ENCODE measurements at regions not wholly inside any gene's neighbourhood (a gene's known extent, or its start where the extent isn't known, plus 50 kb on each side); places are given as distances from the start of the nearest gene placed in this dataset.
"Not testable (repeated sequence)": the region's sequence is repeated elsewhere in the genome, so short reads cannot be mapped to it uniquely, and the experiment has no call there.

DNA sequence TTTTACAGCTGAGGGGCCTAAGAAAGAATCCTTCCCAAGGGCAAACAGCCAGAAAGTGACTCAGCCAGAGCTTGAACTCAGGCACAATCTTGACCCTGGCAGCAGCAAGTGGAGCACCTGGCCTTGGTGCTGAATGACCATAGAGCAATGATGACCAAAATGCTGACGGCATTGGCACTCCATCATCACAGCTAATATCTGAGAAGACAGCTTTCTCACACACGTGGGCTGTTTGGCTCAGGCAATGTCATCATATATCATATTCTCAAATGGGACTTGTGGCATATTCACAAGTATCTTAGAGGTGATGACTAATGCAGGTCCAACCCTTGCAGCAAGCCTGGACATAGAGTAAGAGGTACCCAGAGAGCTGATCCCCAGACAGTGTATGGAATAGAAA is 443.9 kb upstream of the MYT1L start:
- H3K27ac ChIP-seq (ENCODE audit: low read depth in 1 of 2, low read length in 2 of 2) = no peak overlapping the region
- DNase-seq (ENCODE audit: low spot score) = no peak
- no peaks in the 10 kb centered on the region for H3K36me3 ChIP-seq (ENCODE audit: control insufficient read depth in 4 of 4, insufficient read depth in 3 of 4, low read depth in 1 of 4, low read length in 3 of 4)
- TF ChIP-seq, protein P1, sequence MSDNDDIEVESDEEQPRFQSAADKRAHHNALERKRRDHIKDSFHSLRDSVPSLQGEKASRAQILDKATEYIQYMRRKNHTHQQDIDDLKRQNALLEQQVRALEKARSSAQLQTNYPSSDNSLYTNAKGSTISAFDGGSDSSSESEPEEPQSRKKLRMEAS (IDR thresholded peaks at IDR 0.05) = no peak
- TF ChIP-seq HNF4A (conservative IDR thresholded peaks at IDR 0.05) (no peak), TAF1 (conservative IDR thresholded peaks at IDR 0.05) (no peak), HNF4G (IDR thresholded peaks at IDR 0.05) (no peak), SP1 (IDR thresholded peaks at IDR 0.05) (no peak), YY1 (IDR thresholded peaks at IDR 0.05) (no peak), FOXA1 (IDR thresholded peaks at IDR 0.05) (no peak), NR2F2 (IDR thresholded peaks at IDR 0.05) (no peak), FOXA2 (IDR thresholded peaks at IDR 0.05) (no peak), RAD21 (IDR thresholded peaks at IDR 0.05) (no peak), EGR1 (IDR thresholded peaks at IDR 0.05; ENCODE audit: low read depth in 2 of 2) (no peak), JUND (IDR thresholded peaks at IDR 0.05) (no peak), GABPA (IDR thresholded peaks at IDR 0.05 in 1 of 2, conservative IDR thresholded peaks at IDR 0.05 in 1 of 2) (no peak), RXRA (IDR thresholded peaks at IDR 0.05) (no peak)
- TF ChIP-seq, protein P2, sequence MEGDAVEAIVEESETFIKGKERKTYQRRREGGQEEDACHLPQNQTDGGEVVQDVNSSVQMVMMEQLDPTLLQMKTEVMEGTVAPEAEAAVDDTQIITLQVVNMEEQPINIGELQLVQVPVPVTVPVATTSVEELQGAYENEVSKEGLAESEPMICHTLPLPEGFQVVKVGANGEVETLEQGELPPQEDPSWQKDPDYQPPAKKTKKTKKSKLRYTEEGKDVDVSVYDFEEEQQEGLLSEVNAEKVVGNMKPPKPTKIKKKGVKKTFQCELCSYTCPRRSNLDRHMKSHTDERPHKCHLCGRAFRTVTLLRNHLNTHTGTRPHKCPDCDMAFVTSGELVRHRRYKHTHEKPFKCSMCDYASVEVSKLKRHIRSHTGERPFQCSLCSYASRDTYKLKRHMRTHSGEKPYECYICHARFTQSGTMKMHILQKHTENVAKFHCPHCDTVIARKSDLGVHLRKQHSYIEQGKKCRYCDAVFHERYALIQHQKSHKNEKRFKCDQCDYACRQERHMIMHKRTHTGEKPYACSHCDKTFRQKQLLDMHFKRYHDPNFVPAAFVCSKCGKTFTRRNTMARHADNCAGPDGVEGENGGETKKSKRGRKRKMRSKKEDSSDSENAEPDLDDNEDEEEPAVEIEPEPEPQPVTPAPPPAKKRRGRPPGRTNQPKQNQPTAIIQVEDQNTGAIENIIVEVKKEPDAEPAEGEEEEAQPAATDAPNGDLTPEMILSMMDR (IDR thresholded peaks at IDR 0.05; ENCODE audit: low read depth, low read length, missing input control) = no peak
- TF ChIP-seq, protein P3, sequence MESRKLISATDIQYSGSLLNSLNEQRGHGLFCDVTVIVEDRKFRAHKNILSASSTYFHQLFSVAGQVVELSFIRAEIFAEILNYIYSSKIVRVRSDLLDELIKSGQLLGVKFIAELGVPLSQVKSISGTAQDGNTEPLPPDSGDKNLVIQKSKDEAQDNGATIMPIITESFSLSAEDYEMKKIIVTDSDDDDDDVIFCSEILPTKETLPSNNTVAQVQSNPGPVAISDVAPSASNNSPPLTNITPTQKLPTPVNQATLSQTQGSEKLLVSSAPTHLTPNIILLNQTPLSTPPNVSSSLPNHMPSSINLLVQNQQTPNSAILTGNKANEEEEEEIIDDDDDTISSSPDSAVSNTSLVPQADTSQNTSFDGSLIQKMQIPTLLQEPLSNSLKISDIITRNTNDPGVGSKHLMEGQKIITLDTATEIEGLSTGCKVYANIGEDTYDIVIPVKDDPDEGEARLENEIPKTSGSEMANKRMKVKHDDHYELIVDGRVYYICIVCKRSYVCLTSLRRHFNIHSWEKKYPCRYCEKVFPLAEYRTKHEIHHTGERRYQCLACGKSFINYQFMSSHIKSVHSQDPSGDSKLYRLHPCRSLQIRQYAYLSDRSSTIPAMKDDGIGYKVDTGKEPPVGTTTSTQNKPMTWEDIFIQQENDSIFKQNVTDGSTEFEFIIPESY (IDR thresholded peaks at IDR 0.05) = no peak
- TF ChIP-seq, protein P4, sequence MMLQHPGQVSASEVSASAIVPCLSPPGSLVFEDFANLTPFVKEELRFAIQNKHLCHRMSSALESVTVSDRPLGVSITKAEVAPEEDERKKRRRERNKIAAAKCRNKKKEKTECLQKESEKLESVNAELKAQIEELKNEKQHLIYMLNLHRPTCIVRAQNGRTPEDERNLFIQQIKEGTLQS (IDR thresholded peaks at IDR 0.05) = no peak
- no peak overlapping the region for H3K4me3 ChIP-seq (ENCODE audit: low read depth in 1 of 3, low read length in 3 of 3)
- H3K27me3 ChIP-seq (ENCODE audit: control insufficient read depth in 4 of 4, insufficient read depth in 4 of 4, low read length in 3 of 4) = no peaks in the 10 kb centered on the region
- WGBS = 57% methylated on average over 2 of the region's 2 CpGs
- peaks cover 0 to 8% (median 4%) of the 10 kb centered on the region in 4 donors for H3K9me3 ChIP-seq (ENCODE audit: control insufficient read depth in 4 of 4, low read length in 3 of 4)
- H3K9ac ChIP-seq (ENCODE audit: low read depth in 1 of 2, low read length in 2 of 2) = no peak overlapping the region
- H3K4me1 ChIP-seq (ENCODE audit: control insufficient read depth in 4 of 4, insufficient read depth in 4 of 4, low read length in 3 of 4) = no peaks in the 10 kb centered on the region

DNA sequence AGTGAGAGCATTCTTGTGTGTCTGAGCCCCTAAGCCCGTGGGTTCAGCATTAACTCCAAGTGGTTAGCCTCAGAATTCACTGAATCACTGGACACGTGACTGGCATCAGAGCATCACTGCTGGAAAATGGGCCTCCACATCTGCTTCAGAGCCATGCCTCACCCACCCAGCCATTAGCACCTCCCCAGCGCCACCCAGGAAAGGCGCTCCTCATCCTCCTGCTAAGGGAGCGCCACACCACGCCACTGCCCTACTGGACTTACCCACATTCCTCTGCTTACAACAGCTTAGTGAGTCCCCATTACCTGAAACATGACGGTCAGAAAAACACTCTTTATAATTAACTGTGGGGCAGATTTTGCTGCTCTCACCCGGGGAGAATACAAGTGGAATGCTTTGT is 442.6 kb upstream of the MYT1L start:
- Histone ChIP-seq H3K27me3 (ENCODE audit: control insufficient read depth in 4 of 4, insufficient read depth in 4 of 4, low read length in 3 of 4) (no peaks in the 10 kb centered on the region), H3K27ac (ENCODE audit: low read depth in 1 of 2, low read length in 2 of 2) (no peak overlapping the region), H3K9me3 (ENCODE audit: control insufficient read depth in 4 of 4, low read length in 3 of 4) (peaks cover 0 to 3% (median 0%) of the 10 kb centered on the region in 4 donors), H3K36me3 (ENCODE audit: control insufficient read depth in 4 of 4, insufficient read depth in 3 of 4, low read depth in 1 of 4, low read length in 3 of 4) (no peaks in the 10 kb centered on the region), H3K4me3 (ENCODE audit: low read depth in 1 of 3, low read length in 3 of 3) (no peak overlapping the region), H3K9ac (ENCODE audit: low read depth in 1 of 2, low read length in 2 of 2) (no peak overlapping the region), H3K4me1 (ENCODE audit: control insufficient read depth in 4 of 4, insufficient read depth in 4 of 4, low read length in 3 of 4) (no peaks in the 10 kb centered on the region)
- WGBS = 82% methylated on average over 8 of the region's 8 CpGs
- TF ChIP-seq GABPA (IDR thresholded peaks at IDR 0.05 in 1 of 2, conservative IDR thresholded peaks at IDR 0.05 in 1 of 2) (no peak), RXRA (IDR thresholded peaks at IDR 0.05) (no peak), TAF1 (conservative IDR thresholded peaks at IDR 0.05) (no peak)
- TF ChIP-seq, protein P4 (IDR thresholded peaks at IDR 0.05) = no peak
- no peak for DNase-seq (ENCODE audit: low spot score)

DNA sequence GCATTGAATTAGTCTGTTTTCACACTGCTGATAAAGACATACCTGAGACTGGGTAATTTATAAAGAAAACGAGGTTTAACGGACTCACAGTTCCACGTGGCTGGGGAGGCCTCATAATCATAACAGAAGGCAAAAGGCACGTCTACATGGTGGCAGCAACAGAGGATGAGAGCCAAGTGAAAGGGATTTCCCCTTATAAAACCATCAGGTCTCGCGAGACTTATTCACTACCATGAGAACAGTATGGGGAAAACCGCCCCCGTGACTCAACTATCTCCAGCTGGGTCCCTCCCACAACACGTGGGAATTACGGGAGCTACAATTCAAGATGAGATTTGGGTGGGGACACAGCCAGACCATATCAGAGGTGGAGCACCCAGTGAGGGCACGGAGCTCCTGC is 442.0 kb upstream of the MYT1L start:
- not testable (repeated sequence) for H3K36me3 ChIP-seq (ENCODE audit: control insufficient read depth in 4 of 4, insufficient read depth in 3 of 4, low read depth in 1 of 4, low read length in 3 of 4); DNase-seq (ENCODE audit: low spot score)

More for the DNA sequence above, 442.0 kb upstream of the MYT1L start:
- WGBS = 78% methylated on average over 11 of the region's 11 CpGs
- not testable (repeated sequence) for H3K4me3 ChIP-seq (ENCODE audit: low read depth in 1 of 3, low read length in 3 of 3); H3K9ac ChIP-seq (ENCODE audit: low read depth in 1 of 2, low read length in 2 of 2); H3K4me1 ChIP-seq (ENCODE audit: control insufficient read depth in 4 of 4, insufficient read depth in 4 of 4, low read length in 3 of 4); H3K9me3 ChIP-seq (ENCODE audit: control insufficient read depth in 4 of 4, low read length in 3 of 4); H3K27me3 ChIP-seq (ENCODE audit: control insufficient read depth in 4 of 4, insufficient read depth in 4 of 4, low read length in 3 of 4); H3K27ac ChIP-seq (ENCODE audit: low read depth in 1 of 2, low read length in 2 of 2)

All from liver (tissue), 8 donors.